EL (cell line): ENCODE measurements at regions not wholly inside any gene's neighbourhood (a gene's known extent, or its start where the extent isn't known, plus 50 kb on each side); places are given as distances from the start of the nearest gene placed in this dataset.

Experiments used
- DNase-seq: peaks from one replicate; pipeline ENCODE4 v3.0.0-alpha.2; 2016

DNA sequence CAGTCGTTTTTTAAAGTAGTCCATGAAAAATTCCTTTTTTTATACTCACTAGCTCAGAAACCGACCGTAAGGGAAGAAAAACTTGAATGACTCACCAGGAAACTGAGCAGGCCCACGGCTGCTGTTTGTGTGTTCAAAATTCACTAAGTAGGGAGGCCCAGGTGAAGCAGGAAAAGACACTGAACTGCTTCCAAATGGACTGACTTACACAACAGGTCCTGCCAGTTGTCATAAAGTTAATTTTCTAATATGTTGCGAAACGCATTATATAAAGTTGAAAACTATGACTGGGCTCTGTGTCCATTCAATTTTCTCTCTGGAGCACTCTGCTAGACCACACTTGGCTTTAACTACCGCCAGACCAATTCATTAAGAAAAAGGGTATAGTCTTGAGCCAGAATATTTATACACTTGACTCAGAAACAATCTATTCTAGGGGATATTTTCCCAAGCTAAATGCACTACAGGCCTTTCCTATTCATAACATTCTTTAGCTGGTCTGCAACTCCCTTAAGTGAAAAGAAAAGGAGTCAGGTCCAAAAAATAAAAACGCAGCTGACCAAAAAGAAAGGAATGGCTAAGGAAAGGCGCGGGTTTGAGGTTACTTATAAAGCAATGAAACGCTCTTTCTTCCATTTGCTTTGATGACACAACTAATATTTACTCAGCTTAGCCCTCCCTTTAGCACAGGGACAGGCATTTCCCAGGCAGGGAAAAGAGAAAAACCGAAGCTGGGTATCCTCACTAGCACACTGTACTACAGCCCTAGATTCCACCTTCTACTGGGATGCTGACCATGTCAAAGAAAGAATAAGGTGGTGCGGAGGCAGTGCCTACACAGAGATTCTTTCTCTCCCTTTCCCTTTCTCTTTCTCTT is 306.3 kb upstream of the ESRRG start:
- DNase-seq, result peak; percentile 83

DNA sequence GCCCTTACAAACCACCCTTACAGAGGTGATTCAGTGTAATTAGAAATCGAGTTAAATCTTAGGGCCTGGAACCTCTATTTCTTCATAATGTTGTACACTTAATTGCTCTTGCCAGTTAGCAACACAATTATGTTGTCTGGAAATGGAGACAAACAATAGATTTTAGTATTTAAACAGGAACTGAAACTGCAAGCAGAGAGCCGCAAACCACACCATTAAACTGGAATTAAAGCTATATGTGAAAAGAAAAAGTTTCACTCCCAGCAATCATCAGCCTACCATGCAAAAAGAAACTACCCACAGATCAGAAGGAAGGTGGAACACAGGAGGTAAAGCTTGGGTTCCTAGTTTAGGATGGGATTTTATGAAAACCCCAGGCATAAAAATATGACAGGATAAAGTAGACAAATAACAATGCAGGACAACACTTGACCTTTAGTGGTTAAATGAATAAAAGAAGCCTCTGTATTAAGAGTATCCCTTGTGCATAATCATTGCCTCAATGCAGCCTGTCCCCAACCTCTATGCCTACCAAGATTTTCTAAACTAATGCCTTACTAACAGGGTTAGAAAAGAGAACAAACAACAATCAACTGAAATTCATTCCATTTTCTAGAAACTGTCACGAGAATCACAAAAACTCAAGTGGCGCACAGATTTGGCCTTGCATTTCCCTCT is 304.3 kb upstream of the ESRRG start:
- DNase-seq, result no peak

DNA sequence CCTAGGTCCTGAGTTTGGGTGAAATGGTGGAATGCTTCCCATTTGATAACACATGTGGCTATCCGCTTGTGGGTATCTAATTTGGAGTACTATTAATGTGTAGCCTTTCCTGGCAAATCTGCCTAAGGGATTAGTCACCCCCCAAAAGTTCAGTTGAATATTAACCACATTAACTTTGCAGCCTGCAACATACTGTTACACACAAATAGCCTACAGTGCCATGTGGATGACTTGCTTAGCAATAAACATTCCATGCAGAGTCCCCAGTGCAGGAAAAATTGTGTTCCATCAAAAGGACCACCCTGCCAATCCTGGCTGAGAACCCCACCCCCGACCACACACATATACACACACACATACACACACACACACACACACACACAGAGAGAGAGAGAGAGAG is 303.3 kb upstream of the ESRRG start:
- DNase-seq, result peak; percentile 16

DNA sequence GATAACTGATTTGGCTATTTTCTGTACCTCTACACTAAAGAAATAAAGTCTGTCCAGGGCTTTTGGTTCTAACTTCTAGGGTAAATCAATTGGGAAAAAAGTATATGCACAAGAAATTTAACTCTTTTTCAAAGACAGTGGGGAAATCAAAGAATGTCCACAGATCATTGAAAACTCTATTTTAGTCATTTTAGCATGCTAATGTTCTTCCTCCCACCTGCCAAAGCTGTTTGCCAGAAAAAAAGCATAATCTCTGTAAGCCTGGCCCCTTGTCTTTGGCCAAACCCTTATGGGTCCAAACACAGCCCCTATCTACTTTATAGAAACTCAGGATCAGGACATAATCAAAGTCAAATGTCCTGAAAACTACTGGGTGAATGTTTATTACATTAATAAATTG is 302.2 kb upstream of the ESRRG start:
- no peak for DNase-seq

DNA sequence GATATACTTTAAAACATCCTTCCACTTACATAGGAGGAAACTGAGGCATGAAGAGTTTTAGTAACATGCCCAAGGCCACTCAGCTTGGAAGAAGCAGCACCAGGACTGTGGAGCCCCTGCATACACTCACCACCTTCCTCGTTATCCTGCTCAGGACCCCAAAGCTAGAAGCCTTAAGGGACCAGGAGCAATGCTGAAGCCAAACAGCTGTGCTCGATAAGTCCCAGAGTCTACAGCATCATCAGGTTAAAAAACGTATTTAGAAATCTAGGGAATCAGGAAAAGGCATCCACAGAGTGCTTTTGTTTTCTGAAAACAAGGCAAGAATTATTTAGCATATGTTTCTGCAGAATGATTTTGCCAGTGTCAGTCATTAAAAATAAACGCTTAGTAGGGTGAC is 301.7 kb upstream of the ESRRG start:
- no peak for DNase-seq

DNA sequence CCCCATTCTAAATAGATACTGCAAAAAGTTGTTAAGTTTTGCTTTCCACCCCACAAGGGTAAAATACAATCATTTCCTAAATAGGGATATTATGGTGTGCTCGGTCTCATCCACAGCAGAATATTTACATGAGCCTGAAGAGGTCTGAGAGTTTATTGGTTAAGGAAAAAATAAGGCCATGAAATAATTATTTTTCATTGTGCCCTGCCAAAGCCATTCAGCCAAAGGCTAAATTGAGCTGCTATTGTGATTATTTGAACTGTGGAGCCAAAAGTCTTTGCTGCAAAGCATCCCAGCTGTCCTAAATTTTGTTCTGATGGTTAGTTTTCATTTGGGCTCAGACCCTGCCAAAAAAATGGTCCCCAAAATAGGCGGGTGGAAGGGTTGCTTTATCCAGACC is 298.7 kb upstream of the ESRRG start:
- DNase-seq, result no peak

DNA sequence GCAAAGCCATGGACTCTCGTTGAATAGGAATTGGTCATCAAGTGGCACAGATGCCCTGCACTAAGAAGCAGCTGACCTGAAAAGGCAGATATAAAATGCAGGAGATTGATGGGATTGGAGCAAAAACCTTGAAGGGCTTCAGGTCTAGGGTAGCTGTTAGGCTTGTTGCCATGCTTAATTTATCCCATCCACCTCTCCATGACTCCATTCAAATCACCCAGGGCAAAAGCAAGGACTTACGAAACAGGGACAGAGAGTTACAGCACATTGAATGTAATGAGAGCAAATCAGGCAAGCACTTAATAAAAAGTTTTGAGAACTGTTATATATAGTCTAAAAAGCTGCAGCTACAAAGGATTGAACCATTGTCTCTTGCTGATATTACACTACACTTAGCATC is 298.2 kb upstream of the ESRRG start:
- DNase-seq, result no peak

DNA sequence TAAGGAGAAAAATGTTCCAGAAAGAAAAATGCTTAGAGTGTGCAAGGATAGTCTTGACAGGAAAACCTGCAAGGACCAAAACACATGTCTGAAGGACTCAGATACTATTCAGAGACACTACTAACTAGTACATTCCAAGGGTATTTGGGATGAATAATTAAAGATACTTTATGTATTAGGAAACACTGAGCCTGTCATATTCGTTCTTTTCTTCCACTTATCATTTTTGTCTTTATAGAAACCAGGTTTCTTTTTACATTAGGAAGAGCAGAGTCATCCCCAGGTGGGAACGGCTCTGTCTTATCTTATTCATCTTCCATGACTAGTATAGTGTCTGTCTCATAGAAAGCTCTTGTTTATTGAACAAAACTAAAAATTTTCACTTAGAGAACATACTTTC is 296.2 kb upstream of the ESRRG start:
- DNase-seq, result no peak

DNA sequence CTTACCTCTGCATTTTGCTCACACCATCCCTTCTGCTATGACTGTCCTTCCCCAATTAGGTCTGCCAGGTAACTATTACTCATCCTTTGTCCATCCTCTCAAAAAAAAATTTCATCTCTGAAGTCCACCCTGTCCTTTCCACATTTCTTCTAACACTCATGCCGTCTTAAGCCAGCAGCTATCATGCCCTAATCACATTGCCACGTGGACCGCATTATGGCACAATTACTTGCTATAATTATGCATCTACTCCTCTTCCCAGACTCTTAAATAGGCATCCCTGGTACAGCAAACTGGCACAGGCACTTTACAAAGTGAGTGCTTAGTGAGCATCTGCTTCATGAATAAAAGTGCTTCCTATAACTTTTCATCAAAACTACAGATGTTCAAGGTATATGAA is 295.4 kb upstream of the ESRRG start:
- DNase-seq, result no peak

DNA sequence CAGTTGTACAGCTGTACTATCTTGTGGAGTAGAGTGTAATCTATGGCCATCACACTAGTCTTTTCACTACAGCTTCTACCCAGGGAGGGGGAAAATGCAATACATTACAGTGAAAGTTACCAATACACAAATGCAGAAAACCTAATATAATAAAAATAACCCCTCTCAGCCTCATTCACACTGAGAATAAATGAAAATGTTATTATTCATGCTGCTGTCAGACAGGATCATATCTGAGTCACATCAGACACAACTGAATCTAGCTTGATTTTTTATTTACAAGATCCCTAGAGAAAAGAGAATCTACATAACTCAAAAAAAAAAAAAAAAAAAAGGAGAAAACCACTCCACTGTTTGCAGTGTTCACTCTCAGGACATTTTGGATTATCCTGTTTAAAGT is 293.9 kb upstream of the ESRRG start:
- no peak for DNase-seq

DNA sequence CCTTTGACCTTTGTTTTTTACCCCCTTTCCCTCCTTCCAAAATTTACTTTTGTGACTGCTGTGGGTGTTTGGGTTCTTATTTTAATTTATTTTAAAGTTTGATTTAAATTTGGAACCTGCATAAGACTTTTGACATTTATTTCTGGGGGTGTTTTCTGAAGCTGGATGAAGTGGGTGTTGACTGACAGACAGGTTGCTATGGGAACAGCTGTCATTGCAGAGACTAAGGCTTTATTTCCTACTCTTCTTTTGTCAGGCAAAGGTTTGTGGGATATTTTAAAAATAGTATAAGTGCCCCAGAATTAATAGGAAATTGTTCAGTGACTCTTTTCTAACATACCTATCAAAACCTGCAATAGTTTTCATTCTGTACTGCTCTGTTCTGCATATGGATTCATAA is 290.8 kb upstream of the ESRRG start:
- no peak for DNase-seq

DNA sequence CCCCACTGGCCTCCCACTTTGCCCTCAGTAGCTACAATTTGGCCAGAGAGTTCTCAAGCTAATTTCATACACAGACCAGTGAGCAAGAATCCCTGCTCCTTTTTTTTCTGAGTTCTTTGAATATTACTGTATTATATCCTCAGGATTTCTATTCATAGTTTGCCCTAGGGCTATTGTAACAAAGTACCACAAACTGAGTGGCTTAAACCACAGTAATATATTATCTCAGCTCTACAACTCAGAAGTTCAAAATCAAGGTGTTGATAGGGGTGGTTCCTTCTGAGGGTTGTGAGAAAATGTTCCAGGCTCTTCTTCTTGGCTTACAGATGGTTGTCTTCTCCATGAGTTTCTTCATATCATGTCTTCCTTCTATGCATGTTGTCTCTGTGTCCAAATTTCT is 289.4 kb upstream of the ESRRG start:
- peak; percentile 15 for DNase-seq

DNA sequence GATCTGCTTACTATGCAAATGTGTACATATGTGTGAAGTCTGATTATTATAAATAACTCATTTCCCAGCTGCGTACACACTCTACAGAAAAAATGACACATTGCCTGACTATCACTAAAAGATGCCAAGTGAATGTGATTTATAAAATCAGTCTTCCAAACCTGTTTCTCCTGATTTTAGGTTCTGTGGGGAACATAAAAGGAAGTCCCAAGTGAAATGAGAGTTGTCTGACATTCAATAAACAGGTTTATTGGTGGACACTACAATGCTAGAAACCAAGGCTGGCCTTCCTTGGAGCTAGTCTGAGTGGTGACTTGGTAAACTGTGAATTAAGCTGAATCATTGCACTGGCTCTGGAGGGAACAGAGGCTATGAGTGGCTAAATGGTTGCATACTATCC is 287.9 kb upstream of the ESRRG start:
- no peak for DNase-seq

DNA sequence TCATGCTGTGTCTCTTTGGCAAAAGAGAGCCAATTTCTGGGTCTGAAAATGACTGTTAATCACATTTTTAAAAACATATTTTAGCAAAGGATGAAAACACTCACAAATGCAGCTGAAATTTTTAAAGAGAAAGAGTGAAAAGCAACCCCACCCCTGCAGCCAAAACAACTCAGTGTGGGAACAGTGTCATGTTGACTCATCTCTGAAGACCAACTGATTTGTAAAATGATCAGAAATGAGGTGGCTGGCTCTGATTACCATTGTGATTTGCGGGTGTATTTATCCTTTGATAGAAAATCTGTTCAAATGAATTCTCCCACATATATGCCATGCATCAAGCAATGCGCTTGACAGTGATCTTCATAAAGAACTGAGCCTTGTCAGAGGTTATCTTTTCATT is 287.0 kb upstream of the ESRRG start:
- DNase-seq, result no peak

DNA sequence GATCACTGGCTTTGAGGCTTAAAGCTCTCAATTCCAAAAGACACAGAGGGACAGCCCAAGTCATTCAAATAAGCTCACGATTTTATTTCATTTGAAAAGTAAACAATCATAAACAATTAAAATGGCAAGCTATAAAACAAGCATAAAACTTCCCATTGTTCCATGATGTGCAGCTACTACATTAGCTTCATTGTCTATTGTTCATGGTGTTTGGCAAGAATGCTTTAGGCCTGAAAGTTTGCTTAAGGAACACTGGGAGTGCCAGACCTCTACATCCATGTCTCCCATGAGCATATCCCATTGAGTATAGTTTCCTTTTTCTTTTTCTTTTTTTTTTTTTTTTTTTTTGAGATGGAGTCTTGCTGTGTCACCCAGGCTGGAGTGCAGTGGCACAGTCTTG is 286.1 kb upstream of the ESRRG start:
- DNase-seq, result no peak

DNA sequence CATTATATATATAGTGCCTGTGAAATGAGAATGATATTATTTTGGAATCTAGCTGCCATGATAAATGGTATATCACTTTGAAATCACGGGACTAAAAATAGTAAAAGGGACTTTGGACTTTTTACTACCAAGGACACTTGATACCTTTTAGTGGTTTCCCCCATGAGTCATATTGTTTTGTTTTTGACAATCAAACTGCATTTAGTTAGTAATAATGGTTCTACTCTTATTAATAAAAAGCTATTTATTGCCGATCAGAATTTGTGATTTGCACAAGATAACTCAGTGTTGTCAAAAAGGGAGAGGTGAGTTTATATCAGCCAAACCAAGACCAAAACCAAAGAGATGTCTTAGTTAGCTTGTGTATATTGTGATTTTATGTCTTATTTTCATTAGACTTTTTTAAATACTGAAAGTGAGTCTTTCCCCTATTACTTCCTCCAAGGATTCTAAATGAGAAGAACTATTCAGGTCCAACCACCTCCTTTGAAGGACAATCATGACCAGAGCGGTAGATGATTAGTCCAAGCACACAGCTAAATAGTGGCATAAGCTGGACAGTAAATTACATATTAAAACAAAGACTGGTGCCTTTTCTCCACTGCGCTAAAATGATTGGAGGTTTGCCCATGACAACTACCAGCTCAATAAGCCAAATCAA is 281.7 kb upstream of the ESRRG start:
- no peak for DNase-seq

DNA sequence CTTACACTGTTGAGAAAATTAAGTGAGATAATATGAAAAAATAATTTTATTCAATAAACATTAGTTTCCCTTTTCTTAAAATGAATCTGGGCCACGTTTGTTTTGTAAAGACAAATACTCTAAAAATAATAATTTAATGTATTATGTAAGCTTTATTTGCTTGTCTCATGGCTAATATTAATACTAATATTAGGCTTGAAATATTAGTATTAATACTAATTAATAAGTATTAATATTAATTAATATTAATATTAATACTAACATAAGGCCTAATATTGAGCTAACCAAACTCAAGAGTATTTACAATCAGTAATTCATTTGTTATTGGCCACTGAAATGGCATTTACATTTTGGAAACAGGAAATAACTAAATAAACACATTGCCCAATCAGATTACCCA is 280.1 kb upstream of the ESRRG start:
- DNase-seq, result no peak

DNA sequence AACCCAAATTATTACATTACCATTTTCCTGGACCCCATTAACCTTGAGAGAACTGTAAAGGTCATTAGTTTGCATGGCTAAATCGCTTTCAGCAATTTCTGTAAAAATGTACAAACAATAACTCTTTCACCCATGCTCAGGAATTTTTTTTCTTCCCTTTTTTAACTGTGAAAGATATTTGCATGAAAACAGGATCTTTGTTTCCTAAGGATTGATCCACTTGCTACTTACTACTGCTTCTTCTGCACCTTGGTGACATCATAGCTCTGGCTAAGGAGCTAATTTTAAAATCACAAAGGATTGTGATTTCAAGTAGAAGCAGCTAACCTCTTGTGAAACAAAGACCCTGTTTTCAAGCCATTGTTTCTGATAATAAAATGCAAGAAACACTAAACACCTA is 274.6 kb upstream of the ESRRG start:
- no peak for DNase-seq

DNA sequence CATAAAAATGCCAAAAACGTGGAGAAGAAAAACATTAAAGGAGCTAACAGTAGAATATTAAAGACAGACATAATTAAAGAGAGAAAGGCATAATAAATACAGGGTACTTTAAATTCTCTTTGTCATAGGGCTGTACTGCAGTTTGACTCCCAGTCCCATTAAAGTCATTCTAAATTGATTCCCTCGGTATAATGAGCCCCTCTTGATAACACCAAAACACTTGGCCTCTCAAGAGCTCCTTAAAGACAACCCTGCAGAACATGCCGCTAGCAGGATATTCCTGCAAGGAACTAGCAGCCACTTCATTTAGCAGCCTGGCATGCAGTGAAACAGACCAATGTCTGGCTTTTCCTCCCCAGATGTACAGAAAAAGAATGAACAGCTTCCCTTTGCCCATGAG is 273.8 kb upstream of the ESRRG start:
- no peak for DNase-seq

DNA sequence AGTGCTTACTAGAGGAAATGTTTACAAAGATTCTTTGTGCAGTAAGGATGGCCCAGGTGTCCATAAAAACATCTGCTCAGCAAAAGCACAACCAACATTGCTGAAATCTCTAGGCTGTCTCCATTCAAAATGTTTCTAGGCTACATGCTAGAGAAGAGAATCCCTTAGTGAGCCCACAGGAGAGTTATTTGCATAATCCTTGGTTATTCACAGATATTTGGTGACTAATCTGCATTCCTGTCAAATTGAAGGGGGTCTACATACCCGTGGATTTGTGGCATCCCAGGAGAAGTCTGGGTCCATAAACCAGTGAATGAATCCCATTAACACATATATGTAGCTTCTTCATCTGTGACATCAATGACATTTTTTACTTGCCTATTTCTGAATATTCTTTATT is 261.3 kb upstream of the ESRRG start:
- no peak for DNase-seq

DNA sequence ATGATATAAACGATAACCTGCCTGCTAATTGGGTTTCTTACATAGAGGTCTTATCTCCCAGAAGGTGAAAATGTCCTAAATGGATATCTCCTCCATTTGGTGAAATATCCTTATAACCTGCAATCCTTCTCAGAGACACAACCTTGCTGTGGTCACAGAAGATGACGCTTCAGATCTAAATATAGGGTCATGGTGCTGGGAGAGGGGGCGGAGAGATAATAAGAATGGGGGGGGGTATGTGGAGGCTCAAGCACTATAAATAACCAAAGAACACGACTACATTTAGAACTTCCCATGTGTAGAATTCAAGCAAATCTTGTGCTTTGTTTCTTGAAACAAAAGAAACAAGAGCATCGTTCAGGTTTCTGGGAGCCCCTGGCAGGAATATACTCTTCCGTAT is 260.6 kb upstream of the ESRRG start:
- DNase-seq, result no peak

DNA sequence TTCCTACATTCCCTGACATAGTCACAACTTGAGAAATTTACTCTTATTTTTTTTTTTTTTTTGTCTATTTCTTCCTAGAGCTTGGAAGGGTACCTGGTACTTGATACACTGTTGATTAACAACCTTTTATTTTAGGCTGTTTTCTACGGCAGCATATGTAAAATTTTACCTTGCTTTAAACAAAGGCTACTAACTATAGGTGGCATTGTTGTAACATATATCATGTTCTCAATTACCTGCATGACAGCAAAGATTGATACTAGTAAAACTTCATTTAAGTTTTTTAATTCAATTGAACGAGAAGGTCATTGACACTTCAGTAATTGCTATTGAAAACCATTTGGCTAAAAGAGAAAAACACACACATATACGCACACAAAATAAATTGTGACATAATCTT is 238.3 kb upstream of the ESRRG start:
- no peak for DNase-seq

DNA sequence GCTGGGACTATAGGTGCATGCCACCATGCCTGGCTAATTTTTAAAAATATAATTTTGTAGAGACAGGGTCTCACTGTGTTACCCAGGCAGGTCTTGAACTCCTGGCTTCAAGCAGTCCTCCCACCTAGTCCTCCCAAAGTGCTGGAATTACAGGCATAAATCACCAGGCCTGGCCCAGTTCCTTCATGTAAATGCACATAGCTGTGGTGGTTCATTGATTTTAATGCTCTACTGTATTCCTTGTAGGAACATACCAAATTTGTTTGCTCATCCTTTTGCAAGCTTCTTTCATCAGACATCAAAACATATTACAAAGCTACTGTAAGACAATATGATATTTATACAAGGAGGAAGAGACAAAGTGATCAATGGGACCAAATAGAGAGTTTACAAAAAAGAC is 237.5 kb upstream of the ESRRG start:
- DNase-seq, result peak; percentile 1

DNA sequence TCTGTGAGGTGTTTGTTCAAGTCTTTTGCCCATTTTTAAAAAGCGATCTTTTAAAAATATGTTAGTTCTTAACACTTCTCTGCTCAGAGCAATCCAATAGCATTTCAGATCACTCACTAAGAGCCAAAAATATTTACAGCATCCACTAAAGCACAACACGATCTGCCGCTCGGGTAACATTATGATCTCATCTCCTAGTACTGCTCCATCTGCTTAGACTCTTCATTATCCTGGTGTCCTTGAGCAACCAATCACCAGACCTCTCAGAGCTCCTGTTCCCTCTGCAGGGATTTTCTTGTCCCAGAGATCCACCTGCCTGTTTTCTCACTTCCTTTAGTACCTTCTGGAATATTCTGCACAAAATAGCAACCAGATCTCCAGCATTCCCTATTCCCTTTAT is 235.3 kb upstream of the ESRRG start:
- no peak for DNase-seq
